NCI-H69 (cell line): ENCODE measurements at regions not wholly inside any gene's neighbourhood (a gene's known extent, or its start where the extent isn't known, plus 50 kb on each side); places are given as distances from the start of the nearest gene placed in this dataset.

ENCODE experiments used
- DNase-seq: peaks from one replicate; lab custom pipeline; 2025; lab: John Stamatoyannopoulos, UW

DNA sequence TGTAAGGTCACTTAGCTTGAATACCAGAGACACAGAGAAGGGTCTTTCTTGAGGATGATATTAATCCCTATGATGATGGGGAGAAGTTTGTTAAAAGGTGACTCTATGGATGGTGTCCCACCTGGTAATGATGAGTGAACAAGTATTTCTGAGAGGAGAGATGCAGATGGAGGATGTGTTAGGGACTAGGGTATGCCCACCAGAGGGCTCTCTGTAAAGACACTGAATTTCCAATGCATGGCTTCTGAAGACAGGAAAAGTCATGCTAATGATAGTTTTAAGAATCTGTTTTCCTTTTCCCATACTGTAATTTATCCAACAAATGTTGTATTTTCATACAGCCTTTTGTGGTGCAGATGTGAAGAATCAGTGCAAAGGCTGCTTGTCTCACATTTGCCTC, 1250.9 kb upstream of the CELF2 start:
- DNase-seq = no peak

DNA sequence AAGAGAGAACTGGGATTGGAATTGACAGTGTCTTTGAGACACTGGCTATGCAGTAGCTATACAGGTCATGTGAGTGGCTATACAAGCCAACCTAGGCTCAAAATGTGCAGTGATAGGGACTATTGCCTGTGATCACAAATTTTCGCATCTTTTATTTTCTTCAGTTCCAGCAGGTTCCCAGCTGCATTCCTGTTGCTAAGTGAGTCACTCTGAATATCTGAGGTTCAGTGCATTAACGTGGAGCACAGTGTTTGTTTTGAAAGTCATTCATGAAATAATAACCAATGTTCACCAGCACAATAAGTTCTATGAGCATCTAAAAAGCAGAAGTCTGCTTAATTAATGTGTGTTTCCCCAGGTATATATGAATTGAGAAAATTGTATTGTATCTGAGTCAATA, 1236.0 kb upstream of the CELF2 start:
- DNase-seq = no peak

DNA sequence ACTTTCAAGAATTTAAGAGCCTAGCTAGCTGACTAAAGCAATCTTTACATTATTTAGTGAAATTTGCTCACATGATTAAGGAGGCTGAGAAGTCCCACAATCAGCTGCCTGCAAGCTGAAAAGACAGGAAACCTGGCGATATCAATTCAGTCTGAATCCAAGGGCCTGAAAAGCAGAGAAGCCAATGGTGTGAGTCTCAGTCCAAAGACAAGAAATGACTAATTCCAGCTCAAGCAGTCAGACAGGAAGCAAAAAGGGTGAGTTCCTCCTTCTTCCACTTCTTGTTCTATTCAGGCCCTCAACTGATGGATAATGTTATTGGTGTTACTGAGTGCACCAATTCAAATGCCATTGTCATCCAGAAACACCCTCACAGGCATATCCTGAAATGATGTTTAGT, 1231.6 kb upstream of the CELF2 start:
- no peak for DNase-seq

DNA sequence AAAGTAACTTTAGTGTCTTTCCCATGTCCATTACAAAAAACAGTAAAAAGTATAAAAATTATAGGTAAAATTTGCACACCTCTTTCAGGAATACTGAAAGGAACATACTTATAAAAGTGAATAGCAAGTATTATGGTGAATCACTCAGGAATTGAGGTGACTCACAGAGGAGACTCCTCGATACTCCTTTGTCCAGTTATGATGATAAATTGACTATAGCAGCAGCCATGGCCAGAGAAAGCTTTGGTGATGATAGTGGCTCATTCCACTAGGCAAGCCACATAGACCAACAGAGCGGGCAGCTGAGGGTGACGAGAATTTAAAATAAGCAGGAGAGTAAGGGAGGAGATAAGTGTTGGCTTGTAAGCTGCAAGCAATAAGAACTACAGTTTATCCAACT, 1231.1 kb upstream of the CELF2 start:
- no peak for DNase-seq

DNA sequence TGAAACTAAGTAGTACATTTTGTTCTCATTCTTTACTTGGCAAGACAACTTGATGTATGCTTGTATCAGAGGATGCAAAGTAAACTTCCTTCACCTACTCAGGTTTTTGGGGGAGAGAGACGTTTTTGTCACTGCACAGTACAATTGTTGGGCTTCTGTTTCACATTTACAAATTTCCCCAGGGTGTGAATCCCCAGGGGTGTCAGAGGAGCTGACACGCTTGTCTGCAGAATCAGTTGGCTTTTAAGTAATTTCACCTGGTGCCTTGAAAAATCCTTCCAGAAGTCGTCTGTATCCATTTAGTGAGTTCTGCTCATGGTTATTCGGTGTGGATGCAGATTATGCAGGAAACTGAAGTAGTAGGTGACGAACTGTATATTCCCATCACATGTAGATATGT, 1227.7 kb upstream of the CELF2 start:
- no peak for DNase-seq

DNA sequence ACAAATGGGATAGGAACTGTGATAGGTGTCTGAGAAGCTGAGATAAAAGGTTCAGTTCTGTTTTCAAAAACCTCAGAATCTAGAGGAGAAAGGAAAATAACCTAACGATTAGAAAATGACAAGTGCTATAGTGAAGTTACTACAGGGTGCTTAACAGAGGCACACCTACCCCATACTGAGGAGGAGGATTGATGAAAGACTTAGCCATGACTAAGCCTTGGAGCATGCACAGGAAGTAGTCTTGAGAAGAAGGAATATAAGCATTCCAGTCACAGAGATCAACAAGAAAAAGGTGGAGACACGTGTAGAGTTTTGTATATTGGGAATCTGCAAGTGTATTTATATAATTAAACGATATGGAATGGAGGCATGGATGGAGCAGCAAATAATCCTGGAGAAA, 1225.5 kb upstream of the CELF2 start:
- no peak for DNase-seq

DNA sequence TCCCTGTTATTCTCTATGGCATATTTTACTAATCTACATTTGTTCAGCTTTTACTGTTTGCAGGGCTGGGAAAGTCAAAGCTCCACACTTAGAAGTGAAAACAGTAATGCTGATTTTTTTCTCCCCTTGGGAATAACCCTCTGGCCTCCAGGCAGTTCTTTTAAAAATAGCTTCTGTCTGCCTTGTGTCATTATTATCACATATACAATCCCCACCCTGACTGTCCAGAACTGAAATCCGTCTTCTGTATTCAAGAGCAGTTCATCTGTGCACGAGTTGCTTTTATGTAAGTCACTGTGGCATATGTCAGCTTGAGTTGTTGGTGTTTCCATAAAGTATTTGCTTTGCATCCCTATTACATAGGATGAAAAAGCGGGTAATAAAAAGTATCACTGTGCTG, 1221.1 kb upstream of the CELF2 start:
- DNase-seq = no peak

DNA sequence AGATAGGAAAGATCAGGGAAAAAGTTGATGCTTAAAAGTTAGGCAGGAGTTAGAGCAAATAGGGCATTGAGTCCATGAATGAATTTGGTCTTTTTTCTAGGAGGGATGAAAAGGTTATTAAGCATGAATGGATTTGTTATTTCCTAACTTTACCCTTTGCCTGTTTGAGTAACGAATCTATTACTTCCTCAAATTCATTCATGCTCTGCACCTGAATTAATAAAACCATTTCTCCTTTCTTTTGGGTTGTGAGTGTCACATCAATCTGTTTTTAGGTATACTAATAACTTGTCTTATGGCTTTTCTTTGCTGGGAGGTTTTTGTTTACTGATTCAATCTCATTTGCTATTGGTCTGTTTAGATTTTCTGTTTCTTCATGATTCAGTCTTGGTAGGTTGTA, 1217.7 kb upstream of the CELF2 start:
- DNase-seq = no peak

DNA sequence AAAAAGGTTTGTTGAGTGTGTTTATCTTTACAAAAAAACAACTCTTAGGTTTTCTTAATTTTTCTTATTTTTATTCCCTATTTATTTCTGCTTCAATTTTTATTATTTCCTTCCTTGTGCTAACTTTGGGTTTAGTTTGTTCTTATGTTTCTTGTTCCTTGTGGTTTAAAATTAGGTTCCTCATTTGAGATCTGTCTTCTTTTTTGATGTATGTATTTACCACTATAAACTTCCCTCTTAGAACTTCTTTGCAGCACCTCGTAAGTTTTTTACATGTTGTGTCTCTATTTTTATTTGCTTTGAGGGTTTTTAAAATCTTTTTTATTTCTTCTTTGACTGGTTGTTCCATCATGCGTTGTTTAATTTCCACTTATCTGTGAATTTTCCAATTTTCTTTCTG, 1217.1 kb upstream of the CELF2 start:
- no peak for DNase-seq

DNA sequence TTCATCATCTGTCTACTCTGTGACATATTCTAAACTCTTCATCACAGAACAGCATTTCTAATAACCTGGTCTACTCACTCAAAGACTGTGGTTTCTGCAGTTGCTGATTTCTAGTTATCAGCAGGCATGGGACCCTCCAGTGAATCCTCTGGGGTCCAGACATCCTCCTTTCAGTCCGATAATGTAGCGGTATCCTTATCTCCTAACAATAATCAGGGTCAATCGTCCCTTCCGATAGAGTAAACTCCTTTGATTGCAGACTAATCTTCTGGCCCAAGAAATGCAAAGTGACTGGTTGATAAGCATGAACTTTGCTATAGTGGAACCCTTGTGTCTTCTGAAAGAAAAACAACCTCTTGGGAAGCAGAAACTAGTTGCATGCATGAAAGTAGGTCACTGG, 1209.8 kb upstream of the CELF2 start:
- no peak for DNase-seq

DNA sequence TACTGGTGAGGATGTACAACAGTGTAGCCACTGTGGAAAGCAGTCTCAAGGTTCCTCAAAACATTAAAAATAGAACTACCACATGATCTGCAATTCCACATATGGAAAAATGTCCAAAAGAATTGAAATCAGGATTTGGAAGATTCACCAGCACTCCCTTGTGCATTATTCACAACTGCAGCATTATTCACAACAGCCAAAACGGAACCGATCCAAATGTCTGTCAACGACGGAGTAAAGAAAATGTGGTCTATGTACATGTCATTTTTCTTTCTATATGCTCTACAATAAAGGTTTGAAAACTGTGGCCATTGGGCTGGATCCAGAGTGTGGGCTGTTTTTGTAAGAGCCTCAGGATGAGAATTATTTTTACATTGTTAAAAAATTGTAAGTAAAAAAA, 1206.1 kb upstream of the CELF2 start:
- no peak for DNase-seq

DNA sequence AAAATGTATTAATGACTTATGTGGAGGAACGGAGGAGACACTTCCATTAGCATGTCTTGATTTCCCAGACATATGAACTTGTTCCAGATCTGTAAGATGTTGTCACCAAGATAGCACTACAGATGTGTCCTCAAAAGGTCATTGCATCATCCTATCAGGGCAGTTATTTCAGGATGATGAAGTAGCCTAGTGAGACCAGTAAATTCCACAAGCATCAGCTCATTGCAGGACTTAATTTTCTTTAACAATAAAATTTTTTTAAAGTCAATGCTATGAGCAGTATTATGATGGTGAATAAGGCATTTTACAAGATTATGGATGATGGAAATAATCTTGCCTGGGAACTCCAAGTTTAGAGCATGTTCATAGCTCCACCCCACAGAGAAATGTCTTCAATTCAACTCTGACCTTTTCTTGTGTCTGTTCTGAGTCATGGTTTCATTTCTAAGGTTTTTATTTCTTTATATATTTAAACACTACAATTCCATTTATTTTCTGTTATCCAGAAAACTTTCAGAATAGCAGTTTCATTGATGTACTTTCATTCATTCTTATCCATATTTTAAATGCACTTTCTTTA, 1203.3 kb upstream of the CELF2 start:
- DNase-seq = no peak

DNA sequence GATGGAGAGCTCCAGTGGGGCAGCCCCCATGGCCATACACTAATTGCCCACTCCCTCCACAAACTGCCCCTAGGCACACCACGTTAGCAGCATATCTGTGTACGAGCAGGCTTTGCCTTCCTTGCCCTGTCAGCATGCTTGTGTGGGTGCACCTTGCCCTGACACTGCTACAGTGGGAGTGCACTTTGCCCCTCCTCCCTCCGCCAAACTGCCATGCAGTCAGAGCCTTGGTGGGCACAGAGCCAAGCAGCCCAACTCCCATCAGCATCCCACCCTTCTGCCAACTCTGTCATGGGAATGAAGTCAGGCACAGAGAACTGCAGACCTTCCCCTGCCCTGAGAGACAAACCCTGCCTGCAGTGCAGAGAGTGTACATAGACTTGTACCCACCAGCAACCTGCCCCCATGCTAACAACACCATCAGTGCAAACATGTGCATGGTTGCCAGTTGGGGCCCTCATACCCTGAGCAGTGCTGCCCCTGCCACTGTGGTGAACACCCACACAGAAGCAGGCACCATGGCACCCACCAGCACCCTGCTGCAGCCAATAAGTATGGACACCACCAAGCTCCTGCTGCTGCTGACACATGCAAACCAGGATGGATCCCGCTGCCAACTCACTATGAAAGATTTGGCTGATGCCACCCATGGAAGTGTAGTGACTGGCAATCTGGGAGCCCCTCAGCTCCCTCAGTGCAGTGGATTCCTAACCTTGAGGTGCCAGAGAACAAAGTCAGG, 1197.7 kb upstream of the CELF2 start:
- no peak for DNase-seq

DNA sequence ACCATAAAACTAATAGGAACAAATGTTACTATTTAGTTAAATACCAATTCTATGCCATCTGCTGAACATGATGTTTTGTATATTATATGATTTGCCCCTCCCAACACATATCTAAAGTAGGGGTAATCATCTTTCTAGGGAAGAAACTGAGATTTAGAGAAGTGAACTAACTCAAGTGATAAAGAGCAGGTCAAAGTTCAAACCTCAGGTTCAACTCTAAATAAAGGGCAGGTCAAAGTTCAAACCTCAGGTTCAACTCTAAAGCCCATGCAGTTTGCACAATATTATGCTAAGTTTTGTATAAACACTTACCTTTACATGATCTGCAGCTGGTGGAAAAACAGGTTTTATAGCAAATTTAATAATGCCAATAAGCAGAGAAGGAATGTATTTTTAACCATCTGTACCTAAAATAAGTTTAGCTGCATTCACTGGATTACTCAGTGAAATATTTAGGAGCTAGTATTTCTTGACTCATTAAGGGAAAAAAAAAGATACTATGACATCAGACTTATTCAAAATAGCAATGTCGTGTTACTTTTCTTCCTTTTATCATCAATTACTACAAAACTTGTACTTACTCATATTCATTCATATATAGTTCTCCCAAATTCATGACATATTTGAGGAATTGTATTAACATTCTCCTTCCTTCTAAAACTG, 1194.3 kb upstream of the CELF2 start:
- no peak for DNase-seq

DNA sequence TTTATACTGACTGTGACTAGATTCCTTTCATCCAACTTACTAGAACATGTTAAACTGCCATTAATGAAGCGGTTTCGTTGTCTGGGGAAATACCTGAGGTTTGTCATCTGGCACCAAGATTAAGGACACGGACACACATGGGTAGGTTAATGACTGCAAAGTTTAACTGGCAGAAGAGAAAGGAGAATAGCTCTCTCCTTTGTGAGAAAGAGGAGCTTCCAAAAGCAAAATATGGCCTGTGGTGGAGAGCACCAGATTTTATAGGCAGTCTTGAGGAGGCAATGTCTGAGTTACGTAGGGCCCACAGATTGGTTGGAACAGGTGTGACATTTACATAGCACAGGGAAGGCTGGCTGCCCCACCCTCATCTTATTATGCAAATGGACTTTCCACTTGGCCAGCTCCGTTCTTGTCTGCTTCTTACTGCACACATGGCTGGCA, 1193.0 kb upstream of the CELF2 start:
- no peak for DNase-seq

DNA sequence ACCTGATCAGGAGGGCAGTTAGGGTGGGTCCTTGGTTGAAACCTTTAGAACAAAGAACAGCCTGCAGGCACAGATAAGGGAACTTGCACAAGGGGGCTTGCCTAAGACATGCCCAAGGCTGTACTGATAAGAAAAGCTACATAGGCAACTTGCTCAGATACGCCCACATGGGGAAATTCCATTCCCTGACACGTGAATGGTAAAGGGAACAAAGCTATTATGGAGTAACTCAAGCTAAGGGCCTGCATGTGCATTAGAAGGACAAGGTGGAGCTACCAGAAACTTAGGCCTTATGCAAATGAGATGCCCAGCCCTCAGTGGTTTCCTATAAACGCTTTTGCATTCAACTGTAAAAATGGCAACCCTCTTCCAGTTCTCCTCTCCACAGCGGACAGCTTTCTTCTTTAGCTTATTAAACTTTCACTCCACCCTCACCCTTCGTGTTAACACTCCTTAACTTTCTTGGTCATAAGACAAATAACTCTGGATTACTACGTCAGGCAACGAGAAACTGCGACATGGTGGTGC, 1192.1 kb upstream of the CELF2 start:
- DNase-seq = no peak

DNA sequence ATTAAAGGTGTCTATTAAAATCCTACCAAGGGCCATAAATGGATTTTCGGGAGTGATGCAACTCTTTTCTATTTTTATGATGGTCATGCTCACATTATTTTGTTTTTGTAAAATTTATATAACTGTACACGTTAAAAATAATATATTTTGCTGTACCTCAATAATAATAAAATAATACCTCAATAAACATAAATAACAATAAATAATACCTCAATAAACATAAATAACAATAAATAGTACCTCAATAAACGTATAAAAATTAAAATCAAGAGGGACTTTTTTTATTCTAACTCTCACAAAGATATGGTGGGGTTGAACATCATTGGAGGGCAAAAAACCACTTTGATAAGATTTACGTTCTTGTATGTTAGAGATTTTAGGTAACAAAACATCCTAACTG, 1189.6 kb upstream of the CELF2 start:
- no peak for DNase-seq

DNA sequence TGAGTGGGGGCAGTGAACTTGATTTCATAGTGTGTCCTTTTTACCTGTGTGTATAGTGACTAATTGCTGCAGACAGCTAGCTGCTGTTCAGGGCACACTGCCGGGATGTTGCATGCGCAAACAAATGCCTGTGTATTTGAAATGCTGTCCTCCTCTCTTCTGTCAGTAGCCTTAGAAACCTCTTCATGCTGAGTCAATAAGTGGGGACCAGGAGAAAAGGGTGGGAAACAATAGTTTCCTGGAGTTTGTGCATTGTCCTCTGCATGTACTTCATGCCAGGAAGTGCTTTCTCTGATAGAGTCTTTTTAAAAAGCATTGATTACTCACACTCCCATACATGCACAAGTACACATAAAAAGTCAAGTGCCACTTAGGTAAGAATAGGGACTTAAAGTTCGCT, 1183.7 kb upstream of the CELF2 start:
- DNase-seq = no peak

DNA sequence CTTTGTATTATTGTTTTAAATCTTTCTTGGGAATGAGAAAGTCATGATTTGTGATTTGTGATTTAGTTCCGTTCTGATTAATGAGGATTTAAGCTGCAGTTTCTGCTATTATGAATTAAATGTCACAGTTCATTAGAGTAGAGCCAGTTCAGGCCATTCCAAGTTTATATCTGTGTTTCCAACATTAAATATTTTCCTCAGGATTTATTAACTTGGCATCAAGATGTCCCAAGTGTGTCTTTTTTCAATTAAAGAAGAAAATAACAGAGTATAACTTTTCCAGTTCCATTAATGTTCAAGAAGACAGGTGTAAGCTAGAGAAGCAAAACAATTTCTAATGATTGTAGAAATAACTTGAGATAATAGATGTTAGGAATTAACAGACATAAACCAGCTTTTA, 1183.2 kb upstream of the CELF2 start:
- DNase-seq = no peak

DNA sequence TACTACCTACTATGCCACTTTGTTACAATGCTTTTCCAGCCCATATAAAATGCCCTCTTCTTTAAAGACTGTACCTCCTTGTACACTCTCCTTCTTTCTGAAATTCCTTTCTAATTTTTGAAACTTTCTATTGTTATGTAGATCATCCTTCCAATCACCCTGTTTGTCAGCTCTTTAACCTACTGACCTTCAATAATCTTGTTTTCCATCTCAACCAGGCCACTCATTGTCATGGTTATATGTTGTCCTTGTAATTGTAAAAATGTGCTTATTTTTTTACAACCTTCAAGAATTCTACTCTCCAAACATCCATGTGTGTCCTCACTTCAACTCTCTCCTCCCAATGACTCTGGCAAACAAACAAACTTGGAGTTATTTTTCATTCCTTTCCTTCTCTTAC, 1172.6 kb upstream of the CELF2 start:
- DNase-seq = no peak

DNA sequence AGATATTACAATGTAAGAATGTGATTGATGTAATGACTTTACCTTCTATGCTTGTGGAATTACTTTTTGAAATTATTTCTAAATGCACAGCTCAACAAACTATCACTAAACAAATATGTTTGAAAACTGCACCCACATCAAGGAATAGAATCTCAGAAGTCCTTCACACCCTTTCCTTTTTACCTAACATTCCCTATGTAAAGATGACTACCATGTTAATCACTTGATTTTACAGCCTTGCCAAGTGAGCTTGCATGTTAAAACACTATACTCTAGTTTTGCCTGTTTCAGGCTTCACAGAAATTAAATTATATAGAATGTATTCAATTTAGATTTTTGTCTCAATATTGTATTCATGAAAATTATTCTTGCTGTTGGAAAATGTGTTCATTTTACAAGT, 1169.4 kb upstream of the CELF2 start:
- no peak for DNase-seq

DNA sequence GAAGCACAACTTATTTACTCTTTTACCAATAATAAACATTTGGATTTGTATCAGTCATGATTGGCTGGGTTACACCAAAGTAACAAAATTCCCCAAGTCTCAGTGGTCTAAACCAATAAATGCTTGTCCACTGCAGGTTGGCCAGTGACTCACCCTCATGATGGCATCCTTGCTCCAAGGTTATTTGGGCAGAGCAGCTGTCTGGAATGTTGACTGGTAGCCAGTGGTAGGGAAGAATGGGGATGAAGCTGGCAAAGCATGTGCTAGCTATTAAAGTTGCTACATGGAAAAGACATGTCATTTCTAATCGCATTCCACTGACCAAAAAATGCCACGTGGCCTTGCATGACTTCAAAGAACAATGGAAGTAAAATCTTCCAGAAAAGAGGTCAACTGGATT, 1168.7 kb upstream of the CELF2 start:
- DNase-seq = no peak

DNA sequence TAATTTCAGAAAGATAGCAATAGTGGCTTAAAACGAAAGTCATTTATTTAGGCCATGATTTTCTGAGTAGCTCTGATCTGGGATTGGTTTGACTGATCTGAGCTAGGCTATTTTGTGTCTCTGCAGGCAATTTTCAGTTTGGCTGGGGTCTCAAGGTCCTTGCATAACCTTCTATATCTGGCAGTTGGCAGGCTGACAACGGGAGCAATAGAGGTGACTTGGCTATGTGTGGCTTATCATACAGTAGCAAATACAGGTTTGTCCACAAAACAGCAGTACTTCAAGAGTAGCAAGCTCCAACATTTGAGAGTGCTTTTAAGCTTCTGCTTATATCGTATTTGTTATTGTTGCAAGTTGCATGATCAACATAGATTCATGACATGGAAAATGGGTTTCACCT, 1167.3 kb upstream of the CELF2 start:
- no peak for DNase-seq
